ENCODE measurements at regions not wholly inside any gene's neighbourhood (a gene's known extent, or its start where the extent isn't known, plus 50 kb on each side); places are given as distances from the start of the nearest gene placed in this dataset.

- DNase-seq (ENCODE audit: low spot score), result no peak
These were observed 58.7 kb downstream of the OTOL1 start for GRCh38 chr3:161555320-161555719.

- DNase-seq (ENCODE audit: low spot score), result no peak
These were observed 59.9 kb downstream of the OTOL1 start for GRCh38 chr3:161556533-161556932.

DNA sequence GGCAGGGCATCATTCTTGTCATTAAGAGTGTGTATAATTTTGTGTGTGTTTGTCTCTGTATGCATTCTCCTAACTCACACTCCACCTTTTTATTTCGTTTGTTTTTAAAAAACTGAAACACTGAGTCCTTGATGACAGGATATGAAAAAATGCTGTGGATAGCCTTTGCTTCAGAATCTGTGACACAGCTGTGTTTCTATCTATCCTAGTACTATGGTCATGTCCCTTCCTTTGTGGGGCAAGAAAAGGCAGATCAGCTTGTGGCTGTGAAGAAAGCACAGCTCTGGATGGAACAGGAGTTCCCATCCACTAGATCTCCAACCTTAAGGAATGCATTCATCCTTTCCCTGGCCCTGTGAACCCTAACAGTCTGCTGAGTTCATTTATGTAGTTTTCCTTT lies 60.3 kb downstream of the OTOL1 start:
- DNase-seq (ENCODE audit: low spot score), result no peak

DNA sequence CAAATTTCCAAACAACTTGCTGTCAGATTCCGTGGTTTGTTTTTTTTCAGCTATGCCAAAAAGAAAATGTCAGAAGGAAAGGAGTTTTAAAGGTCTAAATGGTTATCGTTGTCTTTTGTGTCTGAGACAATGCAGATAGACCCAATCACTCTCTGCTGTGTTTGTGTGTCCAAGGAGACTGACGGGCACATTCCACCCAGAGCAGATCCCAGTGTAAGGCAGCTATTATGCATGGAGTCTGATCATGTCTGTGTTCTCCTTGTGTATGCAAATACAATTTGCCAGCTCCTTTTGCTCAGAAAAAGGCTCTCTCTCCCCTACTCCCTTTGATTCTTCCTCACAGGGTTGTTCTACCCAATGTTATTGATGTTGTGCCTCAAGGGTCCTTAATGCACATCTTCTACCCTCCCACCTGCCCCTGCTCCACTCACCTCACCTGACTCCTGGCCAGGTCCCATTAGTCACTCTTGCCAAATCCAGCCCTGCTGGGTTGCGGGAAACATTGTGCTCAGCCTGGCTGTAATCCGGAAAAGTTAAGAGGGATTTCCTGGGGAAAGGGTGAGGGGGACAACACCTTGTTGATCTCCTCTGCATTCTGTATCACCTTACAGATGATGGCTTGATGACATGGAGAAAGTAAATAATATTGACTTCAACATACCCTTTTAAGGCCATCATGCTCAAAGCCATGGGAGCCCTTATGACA lies 61.0 kb downstream of the OTOL1 start:
- DNase-seq (ENCODE audit: low spot score), result no peak

DNA sequence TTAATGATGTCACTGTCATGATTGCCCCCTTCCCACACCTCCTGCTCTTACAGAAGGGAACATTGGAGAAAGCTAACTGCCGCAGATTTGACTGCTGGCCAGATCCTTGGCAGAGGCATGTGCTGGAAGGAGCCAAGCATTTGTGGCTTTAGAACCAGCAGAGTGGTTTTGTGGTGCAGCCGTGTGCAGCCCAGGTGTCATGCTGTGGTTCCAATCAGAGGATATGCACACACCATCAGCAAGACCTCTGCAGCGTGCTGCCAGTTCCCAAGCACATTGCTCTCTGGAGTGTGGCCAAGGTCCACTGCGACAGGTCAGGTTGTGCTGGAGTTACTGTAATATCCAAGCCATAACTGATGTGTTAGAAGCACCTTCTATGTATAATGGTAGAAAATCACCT lies 61.6 kb downstream of the OTOL1 start:
- DNase-seq (ENCODE audit: low spot score), result no peak

- DNase-seq (ENCODE audit: low spot score), result no peak
These were observed 62.8 kb downstream of the OTOL1 start for GRCh38 chr3:161559177-161559998.

DNA sequence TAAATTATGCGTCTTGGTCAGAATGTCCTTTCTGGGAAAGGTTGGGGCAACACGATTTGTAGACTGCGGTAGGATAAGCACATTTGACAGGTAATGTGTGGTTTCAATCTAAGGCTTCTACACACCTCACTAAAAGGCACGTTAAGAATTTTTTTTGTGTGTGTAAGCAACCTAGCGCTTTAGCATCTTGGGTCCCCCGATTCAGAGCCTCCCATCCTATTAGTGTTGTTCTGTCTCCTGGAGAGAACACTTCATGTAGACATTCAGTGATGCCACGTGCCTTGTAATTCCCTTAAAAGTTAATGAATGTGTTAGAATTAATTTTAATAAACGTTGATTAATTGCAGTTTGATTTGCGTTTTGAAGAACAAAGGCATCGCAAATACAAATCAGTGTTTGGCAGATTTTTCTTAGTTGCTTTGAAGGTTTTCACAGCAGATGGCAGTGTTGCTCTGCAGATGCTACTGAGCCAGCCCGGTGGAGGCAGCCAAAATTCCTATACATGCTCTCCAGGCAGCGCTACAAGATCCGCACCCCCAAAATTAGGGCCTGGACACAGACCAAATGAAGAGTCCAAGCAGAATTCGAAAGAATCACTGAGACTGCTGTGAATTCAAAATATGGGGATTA lies 63.5 kb downstream of the OTOL1 start:
- DNase-seq (ENCODE audit: low spot score), result no peak

DNA sequence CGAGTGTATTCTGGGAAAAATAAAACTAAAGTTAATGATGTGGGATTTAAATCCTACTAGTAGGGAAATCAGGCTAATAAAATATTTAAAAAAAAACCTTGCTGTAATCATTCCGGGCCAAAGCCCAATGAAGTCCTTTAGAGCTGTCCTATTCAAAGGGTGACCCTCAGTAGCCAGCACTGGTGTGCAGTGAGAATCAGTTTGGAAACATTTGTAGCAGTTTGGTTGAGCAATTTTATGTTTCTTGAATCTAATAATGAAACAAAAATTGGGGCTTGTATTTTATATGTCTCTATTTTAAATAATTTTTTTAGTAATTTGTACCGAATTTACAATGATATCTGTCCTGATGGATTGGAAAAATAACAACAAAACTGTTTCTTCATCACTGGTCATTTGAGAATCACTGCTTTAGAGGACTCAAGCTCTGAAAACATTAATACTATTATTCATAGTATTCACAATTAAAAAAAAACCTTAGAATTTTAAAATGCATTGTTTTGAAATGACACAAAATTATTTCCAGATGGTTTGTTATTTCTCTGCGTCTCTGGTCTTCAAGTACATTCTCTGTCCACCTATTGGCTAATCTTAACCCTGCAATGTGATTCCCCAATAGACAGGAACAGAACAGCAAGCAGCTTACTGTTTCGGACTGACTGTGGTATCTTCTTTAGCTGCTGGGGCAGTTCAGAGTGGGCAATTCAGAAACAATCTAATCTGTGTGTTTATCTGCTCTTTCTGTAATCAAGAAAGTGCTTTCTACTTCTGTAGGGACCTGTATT lies 71.2 kb downstream of the OTOL1 start:
- no peak for DNase-seq (ENCODE audit: low spot score)

DNA sequence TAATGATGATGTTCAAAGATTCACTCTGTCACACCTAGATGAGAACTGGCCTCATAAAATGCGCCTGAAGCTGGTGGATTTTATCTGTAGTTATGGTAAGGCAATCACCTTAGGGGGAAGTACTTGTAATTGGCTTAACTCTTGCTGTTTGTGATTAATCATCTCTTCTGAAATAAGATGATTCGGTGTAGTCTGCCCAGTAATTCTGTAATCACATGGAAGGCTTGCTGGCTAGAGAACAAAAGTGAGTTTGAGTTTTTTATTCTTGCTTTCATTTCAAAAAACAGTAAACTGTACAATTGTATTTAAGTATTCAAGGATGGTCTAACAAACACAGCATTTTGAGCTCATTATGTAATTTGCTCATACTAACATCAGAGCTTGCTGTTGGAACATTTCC lies 72.1 kb downstream of the OTOL1 start:
- DNase-seq (ENCODE audit: low spot score), result no peak

DNA sequence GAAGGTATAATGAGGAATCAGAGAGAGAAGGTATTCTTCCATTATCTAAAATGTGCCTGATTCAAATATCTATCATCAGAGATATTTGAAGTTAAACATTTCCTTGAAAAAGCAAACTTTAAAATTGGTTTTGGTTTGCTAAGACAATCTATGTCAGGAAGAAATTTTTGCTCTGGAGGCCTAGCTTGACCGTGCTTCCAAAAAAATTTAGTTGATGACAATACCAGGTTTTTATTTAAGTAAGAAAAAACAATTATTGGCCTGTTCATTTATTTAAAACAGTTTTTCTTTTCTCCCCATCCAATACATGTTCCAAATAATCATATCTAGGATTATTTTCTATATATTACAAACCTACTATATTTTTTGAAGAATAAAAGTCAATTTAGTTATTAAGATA lies 75.3 kb downstream of the OTOL1 start:
- DNase-seq (ENCODE audit: low spot score), result no peak

DNA sequence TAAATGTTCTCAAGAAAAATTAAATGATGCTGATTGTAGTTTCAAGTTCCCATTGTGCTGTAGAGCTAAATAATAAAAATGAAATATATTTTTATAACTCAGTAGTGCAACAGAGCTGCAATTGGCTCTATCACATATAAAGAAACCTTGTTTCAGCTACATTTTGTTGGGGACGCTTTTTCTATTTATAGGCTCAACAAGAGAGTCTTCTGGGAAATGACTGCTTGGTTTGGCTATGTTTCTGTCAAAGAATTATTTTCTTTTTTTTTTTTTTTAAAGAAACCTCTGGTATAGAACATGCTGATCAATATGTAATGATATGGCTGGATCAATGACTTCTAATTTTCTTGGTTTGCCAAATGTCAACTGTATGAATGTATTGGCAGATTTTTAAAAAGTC lies 76.5 kb downstream of the OTOL1 start:
- no peak for DNase-seq (ENCODE audit: low spot score)

DNA sequence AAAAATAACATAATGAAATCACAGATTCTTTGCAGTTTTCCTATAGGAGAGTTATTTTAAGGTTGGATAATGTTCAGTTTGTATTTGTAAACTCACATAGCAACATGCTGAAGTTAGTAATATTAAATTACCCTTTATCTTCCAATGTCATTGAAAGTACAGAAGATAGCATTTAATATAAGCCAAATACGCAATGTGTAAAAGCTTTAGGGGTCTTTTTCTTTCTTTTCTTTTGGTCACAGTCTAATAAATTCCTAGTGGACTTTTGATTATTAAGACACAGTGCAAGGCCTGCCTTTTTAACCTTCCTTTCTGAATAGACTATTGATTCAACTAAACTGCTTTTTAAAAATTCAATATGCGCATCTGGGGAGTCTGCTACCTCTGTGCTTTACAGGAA lies 79.3 kb downstream of the OTOL1 start:
- no peak for DNase-seq (ENCODE audit: low spot score)

GRCh38 chr3:161576311-161576710 lies 79.7 kb downstream of the OTOL1 start:
- no peak for DNase-seq (ENCODE audit: low spot score)

DNA sequence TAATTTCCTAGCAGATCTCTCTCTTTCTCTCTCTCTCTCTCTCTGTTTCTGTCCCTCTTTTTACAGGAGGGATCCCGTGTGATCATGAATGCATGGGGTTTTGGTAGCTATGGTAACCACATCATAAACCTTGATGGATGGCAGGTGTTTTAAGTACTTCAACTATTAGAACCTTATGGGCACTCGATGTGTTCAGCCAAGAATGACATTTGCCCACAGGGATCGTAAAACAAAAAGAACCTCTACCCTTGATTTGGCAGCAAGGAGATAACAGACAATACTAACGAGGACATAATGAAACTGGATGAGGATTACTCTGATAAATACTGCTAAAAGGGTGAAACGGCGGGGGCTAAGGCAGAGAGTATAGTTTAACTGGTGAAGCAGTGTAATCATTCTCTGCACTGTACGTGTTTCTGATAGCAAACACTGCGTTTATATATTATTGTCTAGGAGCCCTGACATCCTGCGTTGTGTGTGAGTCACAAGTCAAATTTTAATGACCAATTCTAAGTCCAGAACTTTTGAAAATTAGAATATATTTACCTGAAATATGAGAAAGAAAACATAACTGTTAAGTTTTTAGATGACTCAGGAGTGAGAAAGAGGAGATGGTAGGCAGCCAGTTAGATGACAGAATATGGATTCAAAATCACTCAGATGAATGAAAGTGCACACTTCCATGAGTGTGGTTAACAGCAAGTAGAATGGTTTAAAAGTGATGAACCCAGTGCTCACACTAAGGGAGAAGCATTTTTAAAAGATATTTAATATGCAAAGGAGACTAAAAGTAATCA lies 80.3 kb downstream of the OTOL1 start:
- no peak for DNase-seq (ENCODE audit: low spot score)

- DNase-seq (ENCODE audit: low spot score), result no peak
These were observed 81.1 kb downstream of the OTOL1 start for GRCh38 chr3:161577662-161578061.

DNA sequence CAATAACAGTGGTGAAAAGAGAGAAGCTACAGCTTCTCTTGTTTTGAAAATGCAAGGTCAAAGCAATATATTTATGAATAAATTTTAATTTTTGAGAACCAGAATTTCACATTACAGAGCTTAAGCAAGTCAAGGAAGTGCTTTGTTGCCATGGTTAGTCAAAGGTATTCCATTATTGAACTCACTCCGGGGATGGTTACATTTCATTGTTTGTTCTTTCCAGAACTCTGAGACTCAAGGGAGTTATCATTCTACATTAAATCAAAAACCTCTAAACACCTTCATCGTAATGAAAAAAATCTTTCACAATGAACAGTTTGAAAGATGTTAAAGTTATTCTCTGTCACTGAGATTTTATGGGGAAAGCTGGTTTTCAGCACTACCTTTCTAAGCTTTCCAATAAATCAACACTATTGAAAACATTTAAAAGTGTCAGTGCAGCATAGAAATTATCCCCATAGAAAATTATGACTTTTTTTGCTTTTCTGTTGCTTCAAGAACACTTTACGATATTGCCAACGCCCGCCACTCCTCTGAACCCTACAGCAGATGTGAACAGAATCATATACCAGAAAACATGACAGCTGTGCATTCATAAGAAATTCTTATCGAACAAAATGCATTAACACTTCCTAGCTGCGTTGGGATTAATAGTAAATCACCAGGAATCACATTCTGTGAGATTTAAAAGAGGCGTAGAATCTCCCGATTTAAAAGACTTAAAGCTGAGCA lies 83.0 kb downstream of the OTOL1 start:
- no peak for DNase-seq (ENCODE audit: low spot score)

DNA sequence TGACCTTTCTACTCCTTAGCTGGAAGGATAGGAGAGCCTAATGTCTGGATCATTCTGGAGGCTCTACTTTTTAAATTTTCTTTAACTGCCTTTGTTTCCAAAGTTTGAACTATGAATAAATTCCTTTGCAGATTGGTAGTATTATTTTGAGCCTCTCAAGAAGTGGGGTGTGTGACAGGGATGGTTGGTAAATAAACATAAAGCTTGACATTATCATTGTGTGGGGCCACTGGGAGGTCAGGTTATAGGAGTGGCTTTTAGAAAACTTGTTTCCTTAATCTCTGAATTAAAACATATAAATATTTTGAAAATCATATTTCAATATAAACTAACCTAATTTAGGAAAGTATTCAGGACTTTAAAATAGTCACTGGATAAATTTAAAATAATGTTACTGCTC lies 89.3 kb downstream of the OTOL1 start:
- no peak for DNase-seq (ENCODE audit: low spot score)

DNA sequence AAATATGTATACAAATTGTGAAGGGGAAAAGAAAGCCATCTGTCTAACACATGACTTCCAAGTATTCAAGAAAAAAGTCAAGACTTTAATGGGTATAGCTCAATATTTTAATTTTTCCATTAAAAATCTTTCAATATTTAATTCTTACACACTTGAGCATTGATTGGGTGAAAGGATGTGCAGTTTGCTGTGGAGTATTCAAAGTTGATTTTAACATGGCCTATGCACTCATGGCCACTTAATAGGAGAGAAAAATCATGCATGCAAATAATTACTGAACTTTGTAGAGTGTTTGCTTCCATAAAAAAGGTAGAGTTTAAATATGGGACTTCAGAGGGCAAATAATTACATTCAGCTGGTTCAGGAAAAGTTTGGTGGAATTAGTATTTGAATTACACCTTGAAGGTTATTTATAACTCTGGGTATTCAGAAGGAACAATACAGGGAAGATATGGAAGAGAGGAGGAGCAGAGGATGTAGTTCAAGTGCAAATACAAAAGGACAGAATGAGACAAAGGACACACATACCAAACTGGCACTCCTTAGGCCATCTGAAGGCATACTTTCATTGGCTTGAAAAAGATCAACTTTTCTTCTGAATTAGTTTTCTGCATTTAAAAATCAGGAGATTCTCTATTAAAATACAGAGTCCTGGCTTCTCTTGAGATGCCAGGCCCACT lies 90.1 kb downstream of the OTOL1 start:
- DNase-seq (ENCODE audit: low spot score), result no peak

GRCh38 chr3:161598639-161599038 lies 102.0 kb downstream of the OTOL1 start:
- no peak for DNase-seq (ENCODE audit: low spot score)

DNA sequence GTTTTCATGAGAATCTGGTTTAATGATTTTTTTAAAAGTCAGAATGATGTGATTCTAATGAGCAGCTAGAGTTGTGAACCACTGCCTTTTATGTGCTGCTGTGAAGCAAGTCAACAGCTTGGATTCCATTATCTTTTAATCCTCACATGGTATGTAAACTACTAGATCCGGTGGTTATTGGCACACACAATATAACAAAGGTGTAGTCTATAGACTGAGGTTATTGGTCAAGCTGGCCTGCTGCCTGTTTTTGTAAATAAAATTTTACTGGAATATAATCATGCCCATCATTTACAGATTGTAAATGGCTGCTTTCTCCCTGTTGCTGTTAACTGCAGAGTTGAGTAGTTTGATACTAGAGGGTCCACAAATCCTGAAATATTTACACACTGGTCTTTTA lies 103.1 kb downstream of the OTOL1 start:
- DNase-seq (ENCODE audit: low spot score), result no peak

Data from HuH-7.5 (cell line).